HT-29 (cell line): ENCODE measurements at regions not wholly inside any gene's neighbourhood (a gene's known extent, or its start where the extent isn't known, plus 50 kb on each side); places are given as distances from the start of the nearest gene placed in this dataset.
A peak's percentile ranks its signal among the peaks of the same experiment; 100 is the strongest.

Experiments
- DNase-seq: peaks from one replicate; pipeline ENCODE4 v3.0.0-alpha.2; 2015; ENCODE audit warnings: low spot score

GRCh38 chr13:111038887-111039286 is 76.2 kb upstream of the ARHGEF7 start:
- no peak for DNase-seq

GRCh38 chr13:111037927-111038326 is 77.2 kb upstream of the ARHGEF7 start:
- no peak for DNase-seq

- no peak for DNase-seq
These were observed 78.4 kb upstream of the ARHGEF7 start for GRCh38 chr13:111036665-111037064.

- DNase-seq: no peak
These were observed 79.2 kb upstream of the ARHGEF7 start for GRCh38 chr13:111035861-111036260.

GRCh38 chr13:111034811-111035210 is 80.3 kb upstream of the ARHGEF7 start:
- no peak for DNase-seq

GRCh38 chr13:111033172-111034130 is 81.7 kb upstream of the ARHGEF7 start:
- DNase-seq: no peak

- DNase-seq: peak; percentile 78
These were observed 83.6 kb upstream of the ARHGEF7 start for GRCh38 chr13:111031531-111031961.

GRCh38 chr13:111029957-111030609 is 85.0 kb upstream of the ARHGEF7 start:
- DNase-seq: no peak

- DNase-seq: no peak
These were observed 87.4 kb upstream of the ARHGEF7 start for GRCh38 chr13:111027458-111028439.

GRCh38 chr13:111025310-111025709 is 89.8 kb upstream of the ARHGEF7 start:
- no peak for DNase-seq

GRCh38 chr13:111022886-111023285 is 92.2 kb upstream of the ARHGEF7 start:
- DNase-seq: no peak

GRCh38 chr13:111022241-111022640 is 92.9 kb upstream of the ARHGEF7 start:
- DNase-seq: no peak

GRCh38 chr13:111021270-111021669 is 93.8 kb upstream of the ARHGEF7 start:
- DNase-seq: no peak

GRCh38 chr13:111020546-111020945 is 94.6 kb upstream of the ARHGEF7 start:
- DNase-seq: no peak

- no peak for DNase-seq
These were observed 95.1 kb upstream of the ARHGEF7 start for GRCh38 chr13:111020021-111020420.

GRCh38 chr13:111017755-111018459 is 97.2 kb upstream of the ARHGEF7 start:
- no peak for DNase-seq

GRCh38 chr13:111013196-111013595 is 98.3 kb upstream of the ANKRD10 start:
- no peak for DNase-seq

GRCh38 chr13:111011899-111012298 is 97.0 kb upstream of the ANKRD10 start:
- peak; percentile 58 for DNase-seq

GRCh38 chr13:111008351-111008750 is 93.5 kb upstream of the ANKRD10 start:
- peak; percentile 61 for DNase-seq

GRCh38 chr13:111007209-111007608 is 92.3 kb upstream of the ANKRD10 start:
- no peak for DNase-seq

- DNase-seq: peak; percentile 42
These were observed 91.7 kb upstream of the ANKRD10 start for GRCh38 chr13:111006506-111007031.
